ENCODE measurements at regions not wholly inside any gene's neighbourhood (a gene's known extent, or its start where the extent isn't known, plus 50 kb on each side); places are given as distances from the start of the nearest gene placed in this dataset.

DNA sequence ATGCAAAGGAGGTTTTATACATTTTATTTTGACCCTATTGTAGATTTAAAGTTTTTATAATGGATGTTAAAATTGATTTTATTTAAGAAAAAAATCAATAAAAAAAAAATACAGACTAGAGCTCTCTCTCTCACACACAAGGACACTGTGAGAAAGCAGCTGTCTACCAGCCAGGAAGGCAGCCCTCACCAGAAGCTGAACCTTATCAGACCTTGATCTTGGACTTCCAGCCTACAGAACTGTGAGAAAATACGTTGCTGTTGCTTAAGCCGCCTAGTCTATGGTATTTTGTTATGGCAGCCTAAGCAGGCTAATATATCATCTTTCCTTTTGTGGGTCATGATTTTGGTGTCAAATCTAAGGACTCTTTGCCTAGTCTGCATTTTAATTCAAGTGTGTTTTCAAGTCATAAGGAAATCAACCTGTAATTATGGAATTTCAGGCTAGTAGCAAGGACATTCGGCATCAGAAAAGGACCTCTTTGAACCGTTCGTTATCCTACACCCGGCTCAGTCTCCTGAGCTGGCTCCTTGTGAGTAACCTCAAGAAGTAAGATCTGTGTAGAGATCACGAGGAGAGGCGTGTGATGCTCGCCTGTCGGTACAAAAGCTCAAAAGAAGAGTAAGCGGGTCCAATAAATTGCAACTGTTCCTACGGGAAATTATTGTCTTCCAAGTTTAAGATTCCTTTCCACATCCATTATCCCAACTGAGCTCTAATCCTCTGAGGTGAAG, 98.2 kb downstream of the PDCL3 start:
- Histone ChIP-seq H3K4me1 (ENCODE audit: control insufficient read depth in 2 of 2, insufficient read depth in 1 of 2, low read depth in 1 of 2, low read length in 2 of 2) (no peaks in the 10 kb centered on the region), H3K4ac (ENCODE audit: low read length) (no peak overlapping the region), H3K9ac (ENCODE audit: low read depth, low read length, poor library complexity) (no peak overlapping the region), H4K8ac (ENCODE audit: low read depth, low read length) (no peak overlapping the region), H3K9me3 (replicated peaks in 1 of 2; ENCODE audit: control insufficient read depth in 2 of 2, insufficient read depth in 1 of 2, low read depth in 1 of 2, low read length in 2 of 2) (no peaks in the 10 kb centered on the region), H2BK12ac (ENCODE audit: low read length) (no peak overlapping the region), H2AFZ (ENCODE audit: low read length) (no peak overlapping the region), H2AK5ac (ENCODE audit: low read depth, low read length) (no peak overlapping the region), H3K27me3 (ENCODE audit: control insufficient read depth in 3 of 3, insufficient read depth in 3 of 3, low read depth in 1 of 3, low read length in 3 of 3) (no peaks in the 10 kb centered on the region), H3K4me3 (ENCODE audit: low read length in 2 of 2) (no peak overlapping the region), H3K27ac (replicated peaks; ENCODE audit: low read length) (no peak overlapping the region), H4K91ac (ENCODE audit: low read depth, low read length, poor library complexity) (no peak overlapping the region), H2BK15ac (ENCODE audit: low read length) (no peak overlapping the region), H3K23ac (ENCODE audit: low read depth, low read length, poor library complexity) (no peak overlapping the region), H3K14ac (ENCODE audit: low read length) (no peak overlapping the region), H3K4me2 (ENCODE audit: insufficient read depth, low read length, poor library complexity, severe bottlenecking) (no peak overlapping the region), H2BK120ac (ENCODE audit: low read depth, low read length) (no peak overlapping the region), H3K18ac (ENCODE audit: low read length) (no peak overlapping the region), H2BK5ac (ENCODE audit: low read length) (no peak overlapping the region), H3K79me1 (ENCODE audit: low read depth, low read length) (no peaks in the 10 kb centered on the region), H3K36me3 (replicated peaks in 1 of 2; ENCODE audit: control insufficient read depth in 2 of 2, insufficient read depth in 2 of 2, low read length in 2 of 2) (no peaks in the 10 kb centered on the region)
- no CpG with 5 or more reads among the region's 12 CpGs for WGBS, 2 donors (ENCODE audit: extremely low coverage in 2 of 2, insufficient read length in 2 of 2, insufficient replicate concordance in 1 of 2)
- no peak for DNase-seq (ENCODE audit: low spot score)

DNA sequence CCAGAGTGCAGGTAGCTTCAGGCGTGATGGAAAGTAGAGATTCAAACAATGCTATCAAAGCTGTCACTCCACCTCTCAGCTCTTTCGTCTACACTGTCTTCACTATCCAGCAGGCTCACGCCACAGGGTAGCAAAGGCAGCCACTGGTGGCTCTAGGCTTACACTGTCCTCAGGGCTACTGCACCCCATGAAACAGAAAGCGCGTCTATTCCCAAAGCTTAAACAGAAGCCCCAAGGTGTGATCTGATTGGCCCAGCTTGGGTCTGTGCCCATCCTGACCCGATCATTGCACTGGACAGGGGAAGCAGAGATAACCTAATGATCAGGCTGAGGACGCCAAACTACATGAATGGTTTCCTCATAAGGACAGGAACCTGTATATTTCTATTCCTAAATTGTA, 100.1 kb downstream of the PDCL3 start:
- H3K27me3 ChIP-seq (ENCODE audit: control insufficient read depth in 3 of 3, insufficient read depth in 3 of 3, low read depth in 1 of 3, low read length in 3 of 3): peaks cover 0 to 3% (median 0%) of the 10 kb centered on the region in 3 experiments
- H3K79me1 ChIP-seq (ENCODE audit: low read depth, low read length): no peaks in the 10 kb centered on the region
- H4K8ac ChIP-seq (ENCODE audit: low read depth, low read length): no peak overlapping the region
- H3K27ac ChIP-seq (replicated peaks; ENCODE audit: low read length): no peak overlapping the region
- no peak overlapping the region for H4K91ac ChIP-seq (ENCODE audit: low read depth, low read length, poor library complexity)
- no peak overlapping the region for H2BK120ac ChIP-seq (ENCODE audit: low read depth, low read length)
- H3K36me3 ChIP-seq (replicated peaks in 1 of 2; ENCODE audit: control insufficient read depth in 2 of 2, insufficient read depth in 2 of 2, low read length in 2 of 2): no peaks in the 10 kb centered on the region
- H3K18ac ChIP-seq (ENCODE audit: low read length): no peak overlapping the region
- H3K9ac ChIP-seq (ENCODE audit: low read depth, low read length, poor library complexity): no peak overlapping the region
- no peak overlapping the region for H2BK12ac ChIP-seq (ENCODE audit: low read length)
- H3K14ac ChIP-seq (ENCODE audit: low read length): no peak overlapping the region
- H3K4me3 ChIP-seq (ENCODE audit: low read length in 2 of 2): no peak overlapping the region
- WGBS, 2 donors (ENCODE audit: extremely low coverage in 2 of 2, insufficient read length in 2 of 2, insufficient replicate concordance in 1 of 2): no CpG with 5 or more reads among the region's 7 CpGs
- H3K4me2 ChIP-seq (ENCODE audit: insufficient read depth, low read length, poor library complexity, severe bottlenecking): no peak overlapping the region
- H2AFZ ChIP-seq (ENCODE audit: low read length): no peak overlapping the region
- H3K23ac ChIP-seq (ENCODE audit: low read depth, low read length, poor library complexity): no peak overlapping the region
- no peak overlapping the region for H3K4ac ChIP-seq (ENCODE audit: low read length)
- no peaks in the 10 kb centered on the region for H3K4me1 ChIP-seq (ENCODE audit: control insufficient read depth in 2 of 2, insufficient read depth in 1 of 2, low read depth in 1 of 2, low read length in 2 of 2)
- H2BK15ac ChIP-seq (ENCODE audit: low read length): no peak overlapping the region
- no peak overlapping the region for H2AK5ac ChIP-seq (ENCODE audit: low read depth, low read length)
- H2BK5ac ChIP-seq (ENCODE audit: low read length): no peak overlapping the region
- H3K9me3 ChIP-seq (replicated peaks in 1 of 2; ENCODE audit: control insufficient read depth in 2 of 2, insufficient read depth in 1 of 2, low read depth in 1 of 2, low read length in 2 of 2): no peaks in the 10 kb centered on the region
- no peak for DNase-seq (ENCODE audit: low spot score)

DNA sequence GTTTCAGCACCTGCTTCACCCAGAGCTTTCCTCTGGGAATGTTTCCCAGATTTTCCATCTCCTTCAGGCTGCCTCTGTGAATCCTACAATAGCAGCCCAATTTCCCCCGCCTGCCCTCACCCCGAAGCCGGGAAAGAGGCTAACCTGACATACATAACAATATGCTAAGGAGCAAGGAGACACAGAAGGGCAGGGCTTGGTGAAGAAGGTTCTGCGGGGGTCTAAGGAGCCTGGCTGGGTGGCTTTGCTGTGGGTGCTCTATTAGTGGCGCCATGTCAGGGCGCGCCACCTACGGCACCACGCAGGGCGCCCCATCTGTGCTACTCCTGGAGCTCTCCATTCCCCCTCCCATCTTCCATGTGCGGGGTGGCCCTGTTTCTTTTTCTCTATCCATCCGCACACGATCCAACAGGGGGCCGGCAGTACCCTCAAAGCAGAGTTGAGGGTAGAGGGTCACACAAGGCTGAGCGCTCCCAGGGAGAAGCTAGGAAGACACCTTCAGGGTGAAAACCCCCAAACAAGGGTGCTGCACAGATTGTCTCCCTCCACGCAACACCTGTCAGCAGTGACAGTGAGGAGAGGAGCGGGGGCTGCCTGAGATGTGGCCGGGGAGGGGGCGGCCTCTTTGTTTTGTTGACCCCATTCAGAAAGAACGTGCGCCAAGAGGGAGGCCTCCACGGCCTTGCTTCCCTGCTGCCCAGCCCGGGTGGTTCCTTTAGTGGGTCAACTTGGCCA, 101.4 kb downstream of the PDCL3 start:
- Histone ChIP-seq H3K36me3 (replicated peaks in 1 of 2; ENCODE audit: control insufficient read depth in 2 of 2, insufficient read depth in 2 of 2, low read length in 2 of 2) (no peaks in the 10 kb centered on the region), H3K18ac (ENCODE audit: low read length) (peak overlapping the region; percentile 21), H4K8ac (ENCODE audit: low read depth, low read length) (no peak overlapping the region), H3K27me3 (ENCODE audit: control insufficient read depth in 3 of 3, insufficient read depth in 3 of 3, low read depth in 1 of 3, low read length in 3 of 3) (peaks cover 0 to 3% (median 0%) of the 10 kb centered on the region in 3 experiments), H3K9ac (ENCODE audit: low read depth, low read length, poor library complexity) (no peak overlapping the region), H3K79me1 (ENCODE audit: low read depth, low read length) (no peaks in the 10 kb centered on the region), H3K9me3 (replicated peaks in 1 of 2; ENCODE audit: control insufficient read depth in 2 of 2, insufficient read depth in 1 of 2, low read depth in 1 of 2, low read length in 2 of 2) (no peaks in the 10 kb centered on the region), H3K23ac (ENCODE audit: low read depth, low read length, poor library complexity) (no peak overlapping the region), H2AFZ (ENCODE audit: low read length) (no peak overlapping the region), H3K14ac (ENCODE audit: low read length) (peak overlapping the region; percentile 50), H3K4me2 (ENCODE audit: insufficient read depth, low read length, poor library complexity, severe bottlenecking) (no peak overlapping the region), H3K4ac (ENCODE audit: low read length) (no peak overlapping the region), H4K91ac (ENCODE audit: low read depth, low read length, poor library complexity) (no peak overlapping the region), H2AK5ac (ENCODE audit: low read depth, low read length) (no peak overlapping the region), H2BK15ac (ENCODE audit: low read length) (no peak overlapping the region), H2BK12ac (ENCODE audit: low read length) (no peak overlapping the region), H2BK5ac (ENCODE audit: low read length) (no peak overlapping the region), H3K27ac (replicated peaks; ENCODE audit: low read length) (no peak overlapping the region), H3K4me3 (ENCODE audit: low read length in 2 of 2) (no peak overlapping the region), H2BK120ac (ENCODE audit: low read depth, low read length) (no peak overlapping the region), H3K4me1 (ENCODE audit: control insufficient read depth in 2 of 2, insufficient read depth in 1 of 2, low read depth in 1 of 2, low read length in 2 of 2) (no peaks in the 10 kb centered on the region)
- DNase-seq (ENCODE audit: low spot score): no peak
- no CpG with 5 or more reads among the region's 23 CpGs for WGBS, 2 donors (ENCODE audit: extremely low coverage in 2 of 2, insufficient read length in 2 of 2, insufficient replicate concordance in 1 of 2)

DNA sequence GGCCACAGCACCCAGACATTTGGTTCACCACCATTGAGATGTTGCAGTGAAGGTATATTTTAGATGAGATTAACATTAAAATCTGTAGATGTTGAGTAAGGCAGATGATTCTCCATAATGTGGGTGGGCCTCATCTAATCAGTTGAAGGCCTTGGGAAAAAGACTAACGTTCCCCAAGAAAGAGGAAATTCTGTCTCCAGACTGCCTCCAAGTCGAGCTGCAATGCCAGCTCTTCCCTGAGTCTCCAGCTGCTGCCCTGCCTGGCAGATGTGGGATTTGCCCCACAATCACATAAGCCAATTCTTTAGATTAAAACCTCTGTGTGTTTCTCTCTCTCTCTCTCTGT, 101.9 kb downstream of the PDCL3 start:
- H4K8ac ChIP-seq (ENCODE audit: low read depth, low read length): no peak overlapping the region
- H4K91ac ChIP-seq (ENCODE audit: low read depth, low read length, poor library complexity): no peak overlapping the region
- no peak overlapping the region for H3K4me3 ChIP-seq (ENCODE audit: low read length in 2 of 2)
- H3K14ac ChIP-seq (ENCODE audit: low read length): no peak overlapping the region
- H2AFZ ChIP-seq (ENCODE audit: low read length): no peak overlapping the region
- H2BK15ac ChIP-seq (ENCODE audit: low read length): no peak overlapping the region
- H3K9me3 ChIP-seq (replicated peaks in 1 of 2; ENCODE audit: control insufficient read depth in 2 of 2, insufficient read depth in 1 of 2, low read depth in 1 of 2, low read length in 2 of 2): no peaks in the 10 kb centered on the region
- H2BK12ac ChIP-seq (ENCODE audit: low read length): no peak overlapping the region
- H3K27ac ChIP-seq (replicated peaks; ENCODE audit: low read length): no peak overlapping the region
- no peak overlapping the region for H2BK120ac ChIP-seq (ENCODE audit: low read depth, low read length)
- H3K9ac ChIP-seq (ENCODE audit: low read depth, low read length, poor library complexity): no peak overlapping the region
- H3K4ac ChIP-seq (ENCODE audit: low read length): no peak overlapping the region
- no peaks in the 10 kb centered on the region for H3K79me1 ChIP-seq (ENCODE audit: low read depth, low read length)
- H3K18ac ChIP-seq (ENCODE audit: low read length): no peak overlapping the region
- no peaks in the 10 kb centered on the region for H3K36me3 ChIP-seq (replicated peaks in 1 of 2; ENCODE audit: control insufficient read depth in 2 of 2, insufficient read depth in 2 of 2, low read length in 2 of 2)
- H3K23ac ChIP-seq (ENCODE audit: low read depth, low read length, poor library complexity): no peak overlapping the region
- DNase-seq (ENCODE audit: low spot score): no peak
- no peak overlapping the region for H2AK5ac ChIP-seq (ENCODE audit: low read depth, low read length)
- H2BK5ac ChIP-seq (ENCODE audit: low read length): no peak overlapping the region
- H3K4me1 ChIP-seq (ENCODE audit: control insufficient read depth in 2 of 2, insufficient read depth in 1 of 2, low read depth in 1 of 2, low read length in 2 of 2): no peaks in the 10 kb centered on the region
- no CpG with 5 or more reads among the region's 2 CpGs for WGBS, 2 donors (ENCODE audit: extremely low coverage in 2 of 2, insufficient read length in 2 of 2, insufficient replicate concordance in 1 of 2)
- peaks cover 0 to 3% (median 0%) of the 10 kb centered on the region in 3 experiments for H3K27me3 ChIP-seq (ENCODE audit: control insufficient read depth in 3 of 3, insufficient read depth in 3 of 3, low read depth in 1 of 3, low read length in 3 of 3)
- no peak overlapping the region for H3K4me2 ChIP-seq (ENCODE audit: insufficient read depth, low read length, poor library complexity, severe bottlenecking)

Measured in neuronal stem cell (in vitro differentiated cells).